HG03196 (cell line): ENCODE measurements at regions not wholly inside any gene's neighbourhood (a gene's known extent, or its start where the extent isn't known, plus 50 kb on each side); places are given as distances from the start of the nearest gene placed in this dataset.
"Not testable (repeated sequence)": the region's sequence is repeated elsewhere in the genome, so short reads cannot be mapped to it uniquely, and the experiment has no call there.

Experiments
- ATAC-seq: cut with Tn5 transposase; IDR thresholded peaks from one replicate; pipeline ENCODE4 v1.9.1; 2021; ENCODE audit not compliant: unreplicated experiment

DNA sequence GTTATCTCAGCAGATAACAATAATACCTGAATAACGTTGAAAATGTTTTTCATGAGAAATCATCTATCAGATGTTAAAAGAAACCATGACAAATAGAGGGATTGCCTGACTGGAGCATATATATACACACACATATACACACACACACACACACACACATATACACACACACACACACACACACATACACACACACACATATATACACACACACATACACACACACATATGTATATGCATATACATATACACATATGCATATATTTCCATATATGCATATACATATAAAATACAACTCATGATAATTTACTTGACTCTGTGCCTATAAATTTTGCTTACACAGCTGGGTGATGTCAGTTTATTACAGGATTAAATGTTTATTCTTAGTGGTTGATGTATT lies 847.3 kb upstream of the ADAMTS5 start:
- no peak for ATAC-seq

DNA sequence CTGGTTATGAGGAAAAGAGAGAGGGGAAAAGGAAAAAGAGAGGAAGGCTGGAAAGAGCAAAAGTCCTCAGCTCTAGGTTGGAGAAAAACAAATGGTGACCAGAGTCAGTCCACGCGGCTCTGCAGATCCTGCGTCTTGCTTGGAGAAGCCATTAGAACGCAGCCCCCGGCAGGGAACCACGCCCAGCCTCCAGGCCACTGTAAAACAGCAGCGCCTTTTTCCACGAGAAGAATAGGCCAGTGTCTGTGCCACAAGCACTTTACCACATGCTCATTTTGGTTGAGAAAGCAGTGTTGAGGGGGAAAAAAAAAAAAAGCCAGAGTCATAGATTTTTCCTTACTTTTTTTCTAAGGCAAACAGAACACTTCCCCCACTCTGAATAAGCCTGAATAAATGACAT lies 846.9 kb upstream of the ADAMTS5 start:
- no peak for ATAC-seq

- no peak for ATAC-seq
Observed at GRCh38 chr21:27813344-27813743, 846.5 kb upstream of the ADAMTS5 start.

- no peak for ATAC-seq
Observed at GRCh38 chr21:27812279-27812678, 845.4 kb upstream of the ADAMTS5 start.

DNA sequence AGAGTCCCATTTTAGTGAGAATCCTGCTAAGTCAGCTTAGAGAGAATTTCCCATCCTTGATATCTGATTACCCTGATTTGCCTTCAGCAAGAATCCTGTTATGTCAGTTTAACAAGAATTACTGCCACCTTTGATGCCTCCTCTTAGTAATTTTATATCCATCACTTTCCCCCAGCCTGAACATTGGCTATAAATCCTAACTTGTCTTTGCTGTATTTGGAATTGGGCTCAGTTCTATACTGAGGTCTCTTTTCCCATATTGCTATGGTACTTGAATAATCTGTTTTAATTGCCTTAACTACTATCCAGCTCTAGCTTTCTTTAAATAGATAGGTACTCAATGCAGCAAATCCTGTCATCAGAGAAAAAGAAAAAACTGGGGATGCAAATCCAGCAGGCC lies 842.0 kb upstream of the ADAMTS5 start:
- ATAC-seq = no peak

DNA sequence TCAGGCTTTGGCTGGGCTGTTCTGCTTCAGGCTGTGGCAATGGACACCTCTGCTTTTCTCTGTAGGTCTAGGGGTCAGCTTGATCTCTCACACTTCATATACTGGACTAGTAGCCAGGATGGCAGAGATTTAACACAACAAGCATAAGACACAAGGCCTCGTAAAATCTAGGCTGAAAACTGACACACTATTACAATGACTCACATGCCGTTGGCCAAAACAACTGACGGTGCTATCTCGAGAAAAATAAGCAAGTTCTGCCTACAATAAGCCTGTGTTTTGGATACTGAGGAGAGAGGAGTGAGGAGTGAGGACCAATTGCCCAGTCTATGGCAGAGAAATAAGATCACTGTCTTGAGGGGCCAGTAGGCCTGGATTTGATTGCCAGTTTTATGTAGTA lies 840.7 kb upstream of the ADAMTS5 start:
- ATAC-seq = no peak

DNA sequence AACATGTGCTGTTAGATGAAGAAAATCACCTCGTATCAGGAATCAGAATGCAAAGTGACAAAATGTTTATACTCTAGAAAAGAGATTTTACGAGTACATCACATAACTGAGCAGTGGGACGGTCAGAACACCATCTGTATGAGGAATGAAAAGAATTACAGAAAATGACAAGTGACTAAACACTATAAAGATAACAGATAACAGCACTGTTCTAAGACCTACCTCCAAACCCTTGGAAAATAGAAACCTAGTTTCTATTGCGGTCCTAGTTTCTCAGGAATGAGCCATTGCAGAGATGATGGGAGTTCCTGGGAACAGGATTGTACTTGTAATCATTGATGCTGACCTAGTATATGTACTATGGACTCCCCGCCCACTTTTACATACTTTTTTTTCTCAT lies 839.4 kb upstream of the ADAMTS5 start:
- no peak for ATAC-seq

DNA sequence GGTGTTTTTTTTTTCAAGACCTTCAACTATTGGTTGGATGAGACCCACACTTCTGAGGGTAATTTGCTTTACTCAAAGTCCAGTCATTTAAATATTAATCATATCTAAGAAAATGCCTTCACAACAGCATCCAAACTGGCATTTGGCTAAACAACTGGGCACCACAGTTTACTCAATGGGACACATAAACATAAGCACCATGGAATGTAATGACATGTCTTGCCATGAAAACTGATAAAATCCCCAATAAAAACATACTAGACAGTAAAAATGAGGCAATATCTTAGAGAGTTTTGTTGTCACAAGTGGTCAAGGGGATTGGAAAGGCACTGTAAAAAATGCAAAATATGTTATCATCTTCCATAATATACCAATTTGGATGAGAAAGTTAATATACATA lies 838.8 kb upstream of the ADAMTS5 start:
- ATAC-seq = no peak

GRCh38 chr21:27804515-27804914 lies 837.6 kb upstream of the ADAMTS5 start:
- no peak for ATAC-seq

GRCh38 chr21:27803571-27803970 lies 836.7 kb upstream of the ADAMTS5 start:
- no peak for ATAC-seq

- no peak for ATAC-seq
Observed at GRCh38 chr21:27802816-27803475, 836.1 kb upstream of the ADAMTS5 start.

GRCh38 chr21:27799861-27800260 lies 833.0 kb upstream of the ADAMTS5 start:
- ATAC-seq = no peak

DNA sequence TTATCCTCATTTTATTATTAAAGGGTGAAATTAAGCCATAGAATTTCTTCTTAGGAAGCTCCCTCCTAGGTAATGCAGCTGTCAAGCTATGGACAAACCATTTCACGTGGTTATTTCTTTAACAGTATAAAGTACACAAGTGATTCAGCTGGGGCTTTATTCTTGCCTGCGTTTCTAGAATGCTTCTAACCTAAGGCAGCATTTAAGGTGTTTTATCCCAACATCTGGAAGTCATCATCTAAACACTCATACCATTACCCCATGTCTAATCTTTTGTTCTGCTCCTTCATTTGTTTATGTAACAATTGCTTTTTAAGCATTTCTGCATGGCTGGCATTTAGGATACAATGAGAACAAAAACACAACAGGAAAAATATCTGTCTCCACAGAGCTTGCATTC lies 829.2 kb upstream of the ADAMTS5 start:
- no peak for ATAC-seq

DNA sequence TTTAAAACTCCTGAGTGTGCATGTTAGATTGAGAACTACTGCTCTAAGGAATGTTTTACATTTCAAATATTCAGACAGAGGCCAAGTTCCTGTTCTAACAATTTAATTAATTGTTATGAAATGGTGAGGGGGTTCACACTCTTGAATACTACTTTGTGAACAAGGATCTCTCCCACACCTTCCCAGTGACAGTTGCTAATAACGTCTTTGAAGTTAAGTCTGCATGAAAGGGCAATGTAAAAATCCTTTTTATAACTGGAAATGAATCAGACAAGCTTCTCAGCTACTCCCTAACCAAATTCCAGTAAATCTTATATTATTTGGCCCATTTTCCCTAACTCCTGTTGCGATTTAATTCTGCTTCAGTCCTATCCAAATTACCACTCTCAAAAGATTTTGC lies 828.5 kb upstream of the ADAMTS5 start:
- no peak for ATAC-seq

- no peak for ATAC-seq
Observed at GRCh38 chr21:27793901-27794300, 827.0 kb upstream of the ADAMTS5 start.

GRCh38 chr21:27787046-27787445 lies 820.2 kb upstream of the ADAMTS5 start:
- no peak for ATAC-seq

DNA sequence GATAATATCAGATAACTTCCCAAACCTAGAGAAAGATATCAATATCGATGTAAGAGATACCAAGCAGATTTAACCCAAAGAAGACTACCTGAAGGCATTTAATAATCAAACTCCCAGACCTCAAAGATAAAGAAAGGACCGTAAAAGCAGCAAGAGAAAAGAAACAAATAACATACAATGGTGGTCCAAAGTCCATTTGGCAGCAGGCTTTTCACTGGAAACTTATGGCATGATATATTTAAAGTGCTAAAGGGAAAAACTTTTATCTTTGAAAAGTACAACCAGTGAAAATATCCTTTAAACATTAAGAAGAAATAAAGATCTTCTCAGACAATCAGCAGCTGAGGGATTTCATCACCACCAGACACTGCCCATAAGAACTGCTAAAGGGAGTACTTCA lies 812.7 kb upstream of the ADAMTS5 start:
- no peak for ATAC-seq

GRCh38 chr21:27776925-27777553 lies 810.2 kb upstream of the ADAMTS5 start:
- ATAC-seq = no peak

DNA sequence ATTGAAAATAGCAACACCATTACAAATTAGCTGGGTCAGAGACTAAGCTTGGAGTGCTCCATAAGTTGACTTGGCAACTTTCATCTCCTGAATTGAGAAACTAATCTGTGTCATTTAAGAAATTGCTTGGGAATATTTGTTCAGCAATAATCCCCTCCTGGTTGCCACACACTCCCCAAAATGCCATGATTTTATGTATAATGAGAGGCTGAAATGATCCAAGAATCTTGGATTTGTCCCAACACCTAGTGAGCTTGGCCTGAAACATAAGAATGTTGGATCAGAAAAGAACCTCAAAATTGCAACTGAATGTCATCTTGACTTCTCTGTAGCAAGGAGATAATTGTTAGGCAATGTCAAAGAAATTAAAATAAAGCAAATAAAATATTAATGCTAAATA lies 805.9 kb upstream of the ADAMTS5 start:
- ATAC-seq = no peak

GRCh38 chr21:27771938-27772483 lies 805.1 kb upstream of the ADAMTS5 start:
- ATAC-seq = no peak

- ATAC-seq = no peak
Observed at GRCh38 chr21:27769763-27770162, 802.9 kb upstream of the ADAMTS5 start.

DNA sequence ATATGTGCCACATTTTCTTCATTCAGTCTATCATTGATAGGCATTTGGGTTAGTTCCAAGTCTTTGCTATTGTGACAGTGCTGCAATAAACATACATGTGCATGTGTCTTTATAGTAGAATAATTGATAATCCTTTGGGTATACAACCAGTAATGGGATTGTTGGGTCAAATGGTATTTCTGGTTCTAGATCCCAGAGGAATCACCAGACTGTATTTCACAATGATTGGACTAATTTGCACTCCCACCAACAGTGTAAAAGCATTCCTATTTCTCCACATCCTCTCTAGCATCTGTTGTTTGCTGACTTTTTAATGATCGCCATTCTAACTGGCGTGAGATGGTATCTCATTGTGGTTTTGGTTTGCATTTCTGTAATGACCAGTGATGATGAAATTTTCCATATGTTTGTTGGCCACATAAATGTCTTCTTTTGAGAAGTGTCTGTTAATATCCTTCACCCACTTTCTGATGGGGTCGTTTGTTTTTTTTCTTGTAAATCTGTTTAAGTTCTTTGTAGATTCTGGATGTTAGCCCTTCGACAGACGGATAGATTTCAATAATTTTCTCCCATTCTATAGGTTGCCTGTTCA lies 801.3 kb upstream of the ADAMTS5 start:
- ATAC-seq = not testable (repeated sequence)
